GM13976 (cell line): ENCODE measurements at regions not wholly inside any gene's neighbourhood (a gene's known extent, or its start where the extent isn't known, plus 50 kb on each side); places are given as distances from the start of the nearest gene placed in this dataset.

ENCODE experiments used
- DNase-seq: peaks from one replicate; pipeline ENCODE4 v3.0.0; 2012; ENCODE audit warnings: low spot score
- CTCF ChIP-seq: IDR thresholded peaks from 2 replicates; pipeline ENCODE4 v1.5.1; 2012; ENCODE audit warnings: borderline replicate concordance, mild to moderate bottlenecking; ENCODE audit not compliant: insufficient read depth; ENCODE audit errors: extremely low read depth, missing control alignments, control extremely low read depth
- in situ Hi-C: fragments of 300-500 bp; cut with MboI; formaldehyde crosslinking; loops from one replicate; pipeline ENCODE4 v1.12.0; 2022; ENCODE audit warnings: low sequenced_read_pairs, mixed read lengths, inconsistent platforms; ENCODE audit not compliant: unreplicated experiment

- in situ Hi-C loops: no loop called here
Observed at GRCh38 chr5:106423109-106423897, 1247.4 kb downstream of the EFNA5 start.

GRCh38 chr5:106420102-106420501 lies 1250.6 kb downstream of the EFNA5 start:
- in situ Hi-C loops: no loop called here
- no peak for TF ChIP-seq CTCF
- DNase-seq: no peak

More at GRCh38 chr5:106423109-106423897, 1247.4 kb downstream of the EFNA5 start:
- TF ChIP-seq CTCF: no peak
- DNase-seq: no peak

- no peak for DNase-seq
- in situ Hi-C loops: no loop called here
- TF ChIP-seq CTCF: no peak
Observed at GRCh38 chr5:106418196-106418595, 1252.5 kb downstream of the EFNA5 start.

- no peak for TF ChIP-seq CTCF
- DNase-seq: no peak
- in situ Hi-C loops: no loop called here
Observed at GRCh38 chr5:106417566-106417965, 1253.2 kb downstream of the EFNA5 start.

- no peak for TF ChIP-seq CTCF
- in situ Hi-C loops: no loop called here
- DNase-seq: no peak
Observed at GRCh38 chr5:106417163-106417562, 1253.6 kb downstream of the EFNA5 start.

GRCh38 chr5:106415541-106415940 lies 1255.2 kb downstream of the EFNA5 start:
- in situ Hi-C loops: no loop called here
- TF ChIP-seq CTCF: no peak
- no peak for DNase-seq

- DNase-seq: no peak
- in situ Hi-C loops: no loop called here
- no peak for TF ChIP-seq CTCF
Observed at GRCh38 chr5:106414342-106414741, 1256.4 kb downstream of the EFNA5 start.
